GM19035 (cell line): ENCODE measurements at regions not wholly inside any gene's neighbourhood (a gene's known extent, or its start where the extent isn't known, plus 50 kb on each side); places are given as distances from the start of the nearest gene placed in this dataset.

ENCODE experiments used
- ATAC-seq: cut with Tn5 transposase; IDR thresholded peaks from one replicate; pipeline ENCODE4 v1.9.1; 2021; ENCODE audit not compliant: unreplicated experiment

GRCh38 chr2:17085546-17086202 lies 420.0 kb upstream of the CYRIA start:
- no peak for ATAC-seq

- no peak for ATAC-seq
Measured at GRCh38 chr2:17084877-17085276, 419.2 kb upstream of the CYRIA start.

DNA sequence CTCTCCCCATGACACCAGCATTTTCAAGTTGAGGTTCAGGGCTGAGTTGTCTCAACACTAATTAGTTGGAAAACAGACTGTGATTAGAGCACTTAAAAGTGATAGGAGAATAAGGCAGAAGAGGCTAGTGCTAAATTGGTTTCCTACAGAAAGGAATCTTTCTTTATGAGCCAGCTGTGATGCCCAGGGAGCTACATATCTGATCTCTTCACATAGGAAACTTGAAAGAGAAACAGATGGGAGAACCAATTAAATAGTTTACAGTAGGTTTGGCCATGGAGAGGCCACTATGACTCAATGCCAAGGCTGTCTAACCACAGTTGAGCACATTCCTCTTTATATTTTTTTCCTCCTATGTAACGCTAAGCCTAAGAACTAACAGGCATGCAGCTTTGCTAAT lies 418.3 kb upstream of the CYRIA start:
- ATAC-seq: no peak

GRCh38 chr2:17079262-17079661 lies 413.6 kb upstream of the CYRIA start:
- ATAC-seq: no peak

- ATAC-seq: no peak
Measured at GRCh38 chr2:17076533-17076932, 410.9 kb upstream of the CYRIA start.

GRCh38 chr2:17070711-17071110 lies 405.1 kb upstream of the CYRIA start:
- no peak for ATAC-seq

GRCh38 chr2:17069564-17069963 lies 403.9 kb upstream of the CYRIA start:
- ATAC-seq: no peak

- ATAC-seq: no peak
Measured at GRCh38 chr2:17068021-17068420, 402.4 kb upstream of the CYRIA start.

DNA sequence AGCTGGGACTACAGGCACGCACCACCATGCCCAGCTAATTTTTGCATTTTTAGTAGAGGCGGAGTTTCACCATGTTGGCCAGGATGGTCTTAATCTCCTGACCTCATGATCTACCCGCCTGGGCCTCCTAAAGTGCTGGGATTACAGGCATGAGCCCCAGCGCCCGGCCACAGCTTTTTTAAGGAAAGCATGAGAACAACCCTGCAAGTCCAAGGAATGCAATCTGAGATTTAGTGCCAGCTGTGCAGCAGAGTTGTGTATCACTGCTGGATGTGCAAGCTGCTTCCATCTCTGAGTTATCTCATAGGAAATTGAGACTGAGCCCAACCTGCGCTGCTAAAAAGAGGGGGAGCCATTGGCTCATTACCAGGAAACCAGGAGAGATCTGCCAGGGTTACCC lies 399.9 kb upstream of the CYRIA start:
- ATAC-seq: no peak

DNA sequence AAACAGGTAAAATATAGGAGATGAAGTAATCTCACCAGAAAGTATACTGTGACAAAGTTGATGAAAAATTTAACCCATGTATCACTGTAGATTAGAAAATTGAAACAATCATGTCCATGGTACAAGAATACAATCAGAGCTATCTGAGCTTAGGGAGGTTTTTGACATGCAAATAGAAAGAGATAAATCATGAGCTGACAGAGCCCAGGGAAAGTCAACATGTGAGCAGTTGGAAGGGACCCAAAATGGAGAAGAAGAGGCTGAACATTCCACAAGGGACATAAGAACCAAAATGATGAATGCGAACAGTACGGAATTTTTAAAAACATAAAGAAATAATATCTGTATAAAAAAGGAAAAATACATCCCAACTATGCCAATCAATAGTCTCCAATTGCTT lies 395.4 kb upstream of the CYRIA start:
- ATAC-seq: no peak

- no peak for ATAC-seq
Measured at GRCh38 chr2:17059458-17059857, 393.8 kb upstream of the CYRIA start.

- ATAC-seq: no peak
Measured at GRCh38 chr2:17058772-17059402, 393.3 kb upstream of the CYRIA start.

DNA sequence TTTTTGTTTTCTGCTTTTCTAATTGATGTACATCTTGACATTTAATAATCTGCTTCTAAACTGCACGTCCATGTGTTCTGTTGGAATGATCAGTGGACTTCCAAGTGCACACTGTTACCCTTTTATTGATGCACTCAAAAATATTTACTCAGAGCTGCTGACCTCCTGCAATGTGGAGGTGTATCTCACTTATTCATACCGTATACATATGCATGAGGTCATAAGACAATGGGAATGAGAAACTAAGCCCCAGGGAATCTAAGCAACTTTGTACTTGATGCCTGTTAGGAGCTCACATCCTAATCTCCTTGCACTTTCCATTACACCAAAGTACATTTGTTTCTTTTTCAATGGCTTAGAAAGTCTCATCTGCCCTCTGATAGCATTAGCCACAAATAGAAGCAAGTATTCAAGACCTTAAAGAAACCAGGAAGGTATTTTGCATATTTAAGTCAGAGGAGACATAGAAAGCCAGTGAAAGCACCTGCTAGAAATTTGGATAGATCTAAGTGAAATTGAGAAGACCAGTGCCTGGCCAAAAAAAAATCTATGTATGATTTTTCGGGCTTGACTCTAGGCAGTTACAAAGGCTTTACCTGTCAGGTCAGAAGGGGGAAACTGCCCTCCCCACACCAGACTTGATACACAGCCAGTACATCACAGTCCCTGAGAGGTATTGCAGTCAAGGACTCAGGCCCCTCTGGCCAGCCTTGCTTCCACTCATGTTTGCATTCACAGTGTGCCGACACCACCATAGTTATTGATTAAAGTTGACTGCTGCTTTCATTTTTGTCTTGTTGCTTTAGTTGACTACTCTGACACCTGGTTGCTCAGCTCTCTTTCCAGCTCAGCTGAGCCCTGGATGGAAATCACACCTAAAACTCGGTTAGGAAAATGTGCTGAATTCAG lies 391.7 kb upstream of the CYRIA start:
- ATAC-seq: no peak

DNA sequence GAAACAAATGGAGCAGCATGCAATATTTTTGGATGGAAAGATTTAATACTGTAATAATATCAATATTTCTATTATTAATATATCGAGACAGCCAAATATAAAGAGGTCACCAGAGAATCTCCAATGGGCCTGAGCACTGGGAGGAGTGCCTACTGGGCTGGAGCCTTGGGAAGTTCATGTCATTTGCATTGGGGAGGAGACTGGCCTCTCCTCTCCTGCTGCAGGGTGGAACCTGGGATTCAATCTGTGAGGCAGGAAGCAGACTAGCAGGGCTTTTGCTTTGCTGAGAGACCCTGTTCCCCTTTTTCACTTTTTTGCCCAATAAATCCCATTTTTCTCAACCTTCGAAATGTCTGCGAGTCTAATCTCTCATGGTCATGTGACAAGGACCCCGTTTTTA lies 390.6 kb upstream of the CYRIA start:
- no peak for ATAC-seq

GRCh38 chr2:17052001-17052400 lies 386.4 kb upstream of the CYRIA start:
- ATAC-seq: no peak

GRCh38 chr2:17051538-17051937 lies 385.9 kb upstream of the CYRIA start:
- ATAC-seq: no peak

DNA sequence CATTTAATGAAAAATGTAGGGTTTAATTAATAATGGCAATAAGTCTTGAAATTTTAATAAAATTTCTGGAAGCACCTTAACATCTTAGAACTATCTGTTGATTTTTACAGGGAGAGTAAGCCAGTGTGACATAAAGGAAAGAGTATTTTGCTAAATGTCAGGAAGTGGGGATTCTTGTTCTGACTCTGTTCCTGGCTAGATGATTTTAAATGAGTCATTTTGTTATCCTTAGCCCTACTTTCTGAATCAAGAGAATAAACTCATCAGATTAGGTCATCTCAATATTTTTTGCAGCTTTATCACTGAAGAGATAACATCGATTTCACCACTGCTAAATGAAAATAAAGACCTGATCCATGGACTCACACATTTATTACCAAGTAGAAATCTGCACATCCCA lies 377.5 kb upstream of the CYRIA start:
- no peak for ATAC-seq

- ATAC-seq: no peak
Measured at GRCh38 chr2:17036361-17036760, 370.7 kb upstream of the CYRIA start.

- ATAC-seq: no peak
Measured at GRCh38 chr2:17035010-17035409, 369.4 kb upstream of the CYRIA start.

DNA sequence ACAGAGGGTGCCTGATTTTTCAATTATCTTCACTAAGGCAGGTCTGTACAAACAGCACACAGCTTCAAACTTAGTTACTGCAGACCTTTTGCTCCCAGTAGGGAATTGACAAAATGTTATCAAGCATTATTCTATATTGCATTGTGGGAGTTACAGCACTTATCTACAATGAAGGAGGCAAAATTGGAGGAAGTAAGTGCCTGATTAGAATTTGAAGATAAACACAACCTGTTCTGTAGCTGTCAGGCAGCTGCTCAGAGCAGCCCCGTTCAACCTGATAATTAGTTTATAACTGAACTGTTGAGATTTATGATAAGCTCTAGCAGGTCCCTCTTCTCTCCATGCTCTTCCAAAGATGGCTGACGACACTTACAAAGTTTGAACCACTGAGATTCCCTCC lies 364.4 kb upstream of the CYRIA start:
- ATAC-seq: no peak

DNA sequence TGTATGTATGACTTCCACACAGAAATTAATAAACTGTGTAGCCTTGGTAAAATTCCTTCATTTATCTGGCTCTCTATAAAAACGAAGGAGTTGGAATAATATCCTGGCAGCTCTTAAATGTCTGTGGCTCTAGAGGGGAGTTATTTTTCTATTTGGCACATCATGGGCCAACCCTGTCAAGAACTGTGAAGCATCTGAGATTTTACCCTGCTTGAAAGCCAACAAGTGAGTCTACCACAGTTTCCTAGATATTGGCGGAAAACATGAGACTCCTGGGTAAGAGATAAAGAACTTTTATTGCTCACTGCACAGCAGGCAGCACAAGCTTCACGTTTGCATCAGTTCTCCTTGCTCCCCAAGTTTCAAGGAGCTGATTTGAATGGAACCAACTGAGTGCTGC lies 346.7 kb upstream of the CYRIA start:
- ATAC-seq: no peak

DNA sequence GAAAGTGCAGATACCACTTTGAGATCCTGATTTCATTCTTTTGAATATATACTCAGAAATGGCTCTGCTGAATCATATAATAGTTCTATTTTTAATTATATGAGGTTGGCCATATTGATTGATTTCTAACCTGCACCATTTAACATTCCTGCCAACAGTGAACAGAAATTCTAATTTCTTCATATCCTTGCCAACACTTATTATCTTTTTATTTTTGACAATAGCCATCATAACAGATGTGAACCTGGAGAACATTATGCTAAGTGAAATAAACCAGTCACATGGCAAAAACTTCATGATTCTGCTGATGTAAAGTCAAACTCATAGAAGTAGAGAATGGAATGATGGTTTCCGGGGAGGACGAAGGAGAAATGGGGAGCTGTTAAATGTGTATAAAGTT lies 344.5 kb upstream of the CYRIA start:
- no peak for ATAC-seq
